Stimulated activated CD8-positive, alpha-beta memory T cell treated with anti-CD3 and anti-CD28 coated beads, Interleukin-4, amount 100 ng/mL, for 4 hours (primary cell): ENCODE measurements at regions not wholly inside any gene's neighbourhood (a gene's known extent, or its start where the extent isn't known, plus 50 kb on each side); places are given as distances from the start of the nearest gene placed in this dataset.
"Not testable (repeated sequence)": the region's sequence is repeated elsewhere in the genome, so short reads cannot be mapped to it uniquely, and the experiment has no call there.

Source experiments
- DNase-seq, 2 donors: peaks; one replicate each; pipeline ENCODE4 v3.0.0-alpha.2; 2020; ENCODE audit warnings: low read depth in 2 of 2, low spot score in 1 of 2

DNA sequence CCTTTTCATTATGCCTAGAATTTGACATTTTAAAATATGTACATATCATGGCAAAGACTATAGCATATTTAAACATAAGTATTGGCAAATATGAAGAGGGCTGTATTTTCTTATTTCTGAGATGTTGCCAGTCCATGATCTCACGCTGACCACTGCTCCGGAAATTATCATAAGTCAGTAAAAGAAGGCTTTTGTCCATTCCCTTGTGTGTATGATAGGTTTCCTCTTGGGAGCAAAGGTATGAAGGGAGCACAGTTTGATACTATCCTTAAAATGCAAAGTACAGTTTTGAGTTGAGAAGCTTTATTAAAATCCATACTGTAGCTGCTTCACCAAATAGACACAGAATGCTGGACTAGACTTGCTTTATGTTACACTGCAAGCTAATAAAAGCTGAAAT, 52.6 kb upstream of the AGA start:
- DNase-seq, result no peak

- DNase-seq, result not testable (repeated sequence)
Observed at GRCh38 chr4:177495626-177496025, 53.4 kb upstream of the AGA start.

GRCh38 chr4:177499537-177499936, 57.3 kb upstream of the AGA start:
- DNase-seq, result no peak

DNA sequence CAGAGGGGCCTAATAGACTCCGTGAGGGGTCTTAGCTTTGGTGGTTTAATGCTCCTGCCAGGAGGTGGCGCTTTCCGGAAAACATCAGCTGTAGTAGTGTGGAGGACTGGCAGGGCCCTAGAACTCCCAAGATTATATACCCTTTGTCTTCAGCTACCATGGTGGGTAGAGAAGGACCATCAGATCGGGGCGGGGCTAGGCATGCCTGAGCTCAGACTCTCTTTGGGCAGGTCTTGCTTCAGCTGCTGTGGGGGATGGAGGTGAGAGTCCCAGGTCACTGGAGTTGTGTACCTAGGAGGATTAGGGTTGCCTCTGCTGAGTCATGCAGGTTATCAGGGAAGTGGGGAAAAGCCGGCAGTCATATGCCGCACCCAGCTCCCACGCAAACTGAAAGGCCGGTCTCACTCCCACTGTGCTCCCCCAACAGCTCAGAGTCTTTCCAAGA, 63.0 kb upstream of the AGA start:
- no peak for DNase-seq

GRCh38 chr4:177508662-177509061, 66.4 kb upstream of the AGA start:
- no peak for DNase-seq

DNA sequence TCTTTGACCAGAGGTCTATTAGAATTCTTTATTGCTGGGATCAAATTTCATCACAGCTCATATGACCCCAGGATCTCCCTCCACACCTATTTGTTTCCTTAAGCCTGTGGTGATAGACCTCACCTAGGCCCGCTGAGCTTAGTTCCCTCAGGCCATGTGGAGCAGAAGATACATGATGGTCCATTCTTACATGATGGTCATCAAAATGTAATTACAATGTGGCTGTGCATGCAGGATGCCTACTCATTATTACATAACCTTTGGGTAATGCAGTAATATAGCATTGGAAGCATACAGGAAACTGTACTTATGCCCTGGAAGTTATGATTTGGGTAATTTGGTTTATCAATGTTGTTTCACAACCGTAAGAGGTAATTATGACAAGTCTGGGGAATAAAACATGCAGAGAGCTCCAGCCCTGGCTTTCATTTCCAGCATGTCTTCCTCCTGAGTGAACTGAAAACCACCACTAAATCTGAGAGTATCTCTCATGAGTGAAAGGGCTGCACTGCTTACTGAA, 67.0 kb upstream of the AGA start:
- no peak for DNase-seq

DNA sequence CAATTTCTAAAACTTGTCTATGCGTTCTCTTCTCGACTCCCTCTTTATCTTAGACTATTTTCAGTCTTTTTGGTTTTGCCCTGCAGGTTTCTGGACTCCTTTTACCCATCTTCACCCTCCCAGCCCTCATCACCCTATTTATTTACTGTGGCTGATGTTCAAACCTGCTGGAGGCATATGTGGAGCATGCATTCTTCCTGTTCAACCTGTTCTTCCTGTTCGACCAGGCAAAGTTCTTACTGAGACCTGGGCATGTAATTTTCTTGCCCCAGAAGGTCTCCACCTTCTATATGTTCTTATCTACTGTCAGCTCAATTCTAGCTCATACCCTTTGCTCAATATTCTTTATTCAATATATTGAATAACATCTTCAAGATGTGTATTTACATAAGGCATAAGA, 69.4 kb upstream of the AGA start:
- DNase-seq, result no peak

DNA sequence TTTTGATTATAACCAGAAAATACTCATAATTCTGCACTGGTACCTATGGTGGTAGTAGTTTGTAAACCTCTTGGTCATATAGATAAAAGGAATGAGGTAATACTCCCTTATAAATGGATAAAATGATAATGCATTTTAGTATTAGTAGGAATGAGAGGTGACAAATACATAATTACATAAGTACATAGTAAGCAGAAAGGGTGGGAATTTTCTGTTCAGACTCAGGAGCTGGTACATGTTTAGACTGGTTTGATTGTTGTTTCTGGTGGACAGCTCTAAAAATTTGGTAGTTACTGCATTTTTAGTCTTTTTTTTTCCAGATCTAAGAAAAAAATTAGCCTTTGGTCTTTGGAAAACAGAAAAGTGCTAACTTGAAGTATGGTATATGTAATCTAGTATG, 70.4 kb upstream of the AGA start:
- DNase-seq, result no peak

- no peak for DNase-seq
Observed at GRCh38 chr4:177517862-177518261, 75.6 kb upstream of the AGA start.

DNA sequence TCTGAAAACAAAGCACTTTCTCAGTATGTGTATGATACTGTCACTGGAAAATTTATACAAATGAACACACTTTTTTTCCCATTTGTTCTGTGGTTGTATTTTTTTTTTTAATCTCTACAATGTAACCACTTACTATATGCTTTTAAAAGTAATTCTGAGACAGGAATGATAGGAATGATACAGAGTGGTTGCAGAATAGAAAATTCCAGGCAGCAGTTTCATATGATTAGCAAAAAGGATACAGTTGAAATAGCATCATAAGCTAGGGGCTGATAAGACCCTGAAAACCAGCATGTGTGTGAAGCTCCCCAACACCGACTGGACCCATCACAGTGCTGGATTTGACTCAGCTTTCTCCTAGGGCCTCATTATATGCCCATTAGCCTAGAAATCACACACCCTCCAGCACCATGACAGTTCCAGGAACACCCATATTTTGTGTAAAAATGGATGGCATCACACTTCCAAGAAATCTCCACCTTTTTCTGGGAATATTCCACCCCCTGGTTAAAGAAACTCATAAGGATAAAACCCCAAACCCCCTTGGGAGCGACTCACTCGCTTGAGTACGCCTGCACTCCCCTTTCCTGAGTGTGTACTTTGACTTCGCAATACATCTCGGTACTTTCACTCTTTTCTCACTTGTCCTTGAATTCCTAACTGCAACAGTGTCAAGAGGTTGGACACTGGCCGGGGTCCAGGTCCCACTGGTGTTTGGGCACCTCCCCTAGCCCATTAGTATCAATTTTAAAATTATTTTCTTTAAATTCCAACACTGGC, 77.4 kb upstream of the AGA start:
- DNase-seq, result no peak

DNA sequence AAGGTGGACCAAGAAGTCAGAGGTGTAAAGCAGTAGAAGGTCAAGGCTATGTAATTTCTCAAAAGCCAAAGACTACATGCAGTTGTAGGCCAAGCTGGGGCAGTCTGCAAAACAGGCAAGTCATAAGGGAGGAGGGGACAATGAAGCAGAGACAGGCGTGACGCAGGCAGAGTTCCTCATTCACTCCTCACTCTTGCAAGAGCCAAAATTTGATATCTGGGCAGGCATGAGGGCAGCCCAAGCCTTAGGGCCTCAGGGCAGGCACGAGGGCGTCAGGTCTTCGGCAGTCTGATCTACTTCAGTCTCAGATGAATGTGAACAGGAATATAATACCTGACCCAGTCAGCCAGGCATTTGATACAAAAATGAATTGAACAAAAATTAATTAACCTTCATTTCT, 86.4 kb upstream of the AGA start:
- DNase-seq, result no peak

DNA sequence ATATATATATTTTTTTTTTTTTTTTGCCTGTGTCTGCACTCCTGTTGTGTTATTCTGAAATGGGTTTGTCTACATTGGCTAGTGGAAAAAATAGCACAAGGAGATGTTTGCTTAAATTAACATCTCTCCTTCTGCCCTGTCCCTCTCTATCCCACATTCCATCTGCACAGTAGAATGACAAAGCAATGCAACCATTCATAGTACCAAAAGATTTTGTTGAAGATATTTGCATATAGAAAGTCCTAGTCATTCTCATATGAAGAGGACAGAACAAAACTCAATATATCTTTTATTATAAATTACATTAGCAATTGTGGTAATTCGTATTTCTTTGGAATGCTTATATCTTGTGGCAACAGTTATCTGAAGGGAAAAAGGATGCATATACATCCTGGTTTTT, 88.3 kb upstream of the AGA start:
- no peak for DNase-seq

GRCh38 chr4:177532358-177532757, 90.1 kb upstream of the AGA start:
- DNase-seq, result no peak

- DNase-seq, result not testable (repeated sequence)
Observed at GRCh38 chr4:177534841-177535240, 92.6 kb upstream of the AGA start.

- DNase-seq, result no peak
Observed at GRCh38 chr4:177546745-177547144, 104.5 kb upstream of the AGA start.

GRCh38 chr4:177547985-177548384, 105.7 kb upstream of the AGA start:
- DNase-seq, result no peak

DNA sequence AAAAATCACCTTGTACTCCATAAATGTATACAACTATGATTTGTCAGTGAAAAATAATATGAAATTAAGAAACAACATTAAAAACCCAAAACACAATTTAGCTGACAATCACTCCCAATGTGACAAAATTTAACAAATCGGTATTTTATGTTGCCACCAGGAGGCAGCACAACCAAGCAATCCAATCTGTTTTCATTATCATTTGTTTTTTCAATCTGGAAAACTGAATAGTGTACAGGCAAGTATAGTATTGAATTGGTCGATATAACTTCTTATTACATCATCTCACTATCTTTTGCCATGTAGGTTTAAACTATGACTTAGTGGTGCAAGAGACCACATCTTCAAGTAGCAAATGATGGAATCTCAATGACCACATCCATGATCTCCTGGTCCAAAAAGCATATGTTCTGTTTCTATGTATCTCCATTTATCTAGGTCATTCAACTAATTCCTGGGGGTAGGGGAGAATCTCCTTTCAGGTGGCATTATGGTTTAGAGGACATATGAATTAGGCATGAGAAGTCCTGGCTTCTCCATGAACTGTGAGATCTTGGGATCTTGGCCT, 112.9 kb upstream of the AGA start:
- DNase-seq, result no peak

- no peak for DNase-seq
Observed at GRCh38 chr4:177557416-177557815, 115.2 kb upstream of the AGA start.

DNA sequence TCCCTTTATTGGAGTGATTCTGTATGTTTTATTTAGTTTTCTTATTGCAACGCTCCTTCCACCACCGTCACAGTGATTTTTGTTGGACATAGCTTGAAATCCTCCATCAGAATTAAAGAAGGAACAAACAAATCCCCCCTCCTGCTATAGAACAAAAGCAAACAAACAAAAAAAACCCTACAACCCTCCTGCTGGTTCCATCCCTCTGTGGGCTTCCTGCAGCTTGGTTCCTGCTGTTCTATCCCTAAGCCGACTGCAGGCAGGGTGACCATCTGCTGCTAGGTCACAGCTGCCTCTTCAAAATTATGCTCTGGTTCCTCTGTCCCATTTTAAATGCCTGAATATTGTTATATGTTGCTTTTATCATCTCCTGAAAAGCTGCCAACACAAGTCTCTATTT, 116.8 kb upstream of the AGA start:
- no peak for DNase-seq

DNA sequence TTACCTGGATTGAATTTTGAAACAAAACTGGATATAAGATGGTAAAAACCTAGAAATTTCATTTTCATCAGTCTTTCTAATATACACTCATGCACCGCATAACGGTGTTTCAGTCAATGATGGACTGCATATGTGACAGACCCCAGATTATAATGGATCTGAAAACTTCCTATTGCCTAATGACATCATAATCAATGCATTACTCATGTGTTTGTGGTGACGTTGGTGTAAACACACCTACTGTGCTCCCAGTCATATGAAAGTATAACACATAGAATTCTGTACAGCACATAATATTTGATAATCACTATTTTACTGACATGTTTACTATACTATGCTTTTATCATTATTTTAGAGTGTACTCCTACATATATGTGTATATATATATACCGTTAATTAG, 119.9 kb upstream of the AGA start:
- DNase-seq, result no peak

- no peak for DNase-seq
Observed at GRCh38 chr4:177562859-177563258, 120.6 kb upstream of the AGA start.

DNA sequence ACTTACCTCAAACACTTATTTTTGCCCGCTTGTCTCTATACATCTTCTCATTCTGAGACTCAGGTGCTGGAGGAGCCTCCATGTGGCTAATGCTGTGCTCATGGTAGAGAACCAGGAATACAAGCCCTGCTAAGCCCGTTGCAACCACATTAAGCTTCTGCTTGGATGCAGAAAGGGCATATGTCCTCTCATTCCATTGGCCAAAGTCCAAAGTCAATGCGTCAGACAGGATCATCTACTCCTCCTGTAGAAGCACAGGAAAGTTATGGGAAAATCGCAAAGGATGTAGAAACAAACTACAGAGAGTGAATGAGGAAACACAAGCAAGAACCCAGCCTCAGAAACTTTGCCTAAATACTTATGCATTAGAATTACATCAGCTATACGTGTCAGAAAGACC, 124.5 kb upstream of the AGA start:
- no peak for DNase-seq

DNA sequence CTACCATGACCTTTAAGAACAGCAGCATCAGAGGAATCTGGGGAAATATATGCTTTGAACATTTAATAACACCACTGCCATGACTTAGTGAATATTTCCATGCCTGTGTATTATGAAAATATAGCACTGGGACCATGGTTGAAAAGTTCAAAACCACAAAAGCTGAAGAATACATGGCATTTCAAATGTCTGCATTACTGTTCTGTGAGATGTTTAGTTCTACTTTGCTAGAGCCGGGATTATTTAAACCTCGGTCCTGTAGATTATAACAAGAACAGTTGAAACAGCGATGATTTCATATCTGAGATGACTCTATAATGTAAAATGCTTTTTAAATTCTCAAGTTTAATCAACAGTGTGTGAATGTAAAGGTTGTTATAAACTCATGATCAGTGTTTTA, 126.7 kb upstream of the AGA start:
- DNase-seq, result no peak
